T-helper 1 cell treated with Interleukin-12 subunit alpha and Interleukin-12 subunit beta and Interleukin-4 antibody, amounts not matched to agents 30 ng/mL and 1 ng/mL, for 36 hours (primary cell): ENCODE measurements at regions not wholly inside any gene's neighbourhood (a gene's known extent, or its start where the extent isn't known, plus 50 kb on each side); places are given as distances from the start of the nearest gene placed in this dataset.

Experiments
- intact Hi-C: fragments of 100-400 bp; cut with micrococcal nuclease; formaldehyde crosslinking; loops from one replicate; pipeline ENCODE4 v1.15.1; 2024

GRCh38 chr19:28349604-28350003 is 863.3 kb downstream of the UQCRFS1 start:
- intact Hi-C loops = no loop called here

GRCh38 chr19:28345811-28346210 is 867.1 kb downstream of the UQCRFS1 start:
- intact Hi-C loops = no loop called here

GRCh38 chr19:28341810-28342350 is 871.1 kb downstream of the UQCRFS1 start:
- intact Hi-C loops = no loop called here

- intact Hi-C loops = no loop called here
These were observed 878.5 kb downstream of the UQCRFS1 start for GRCh38 chr19:28334419-28334818.

- intact Hi-C loops = no loop called here
These were observed 879.0 kb downstream of the UQCRFS1 start for GRCh38 chr19:28333909-28334308.

- intact Hi-C loops = no loop called here
These were observed 880.1 kb downstream of the UQCRFS1 start for GRCh38 chr19:28332886-28333285.

- intact Hi-C loops = no loop called here
These were observed 880.6 kb downstream of the UQCRFS1 start for GRCh38 chr19:28332351-28332750.

- intact Hi-C loops = no loop called here
These were observed 881.4 kb downstream of the UQCRFS1 start for GRCh38 chr19:28331596-28331995.

GRCh38 chr19:28330831-28331230 is 882.1 kb downstream of the UQCRFS1 start:
- intact Hi-C loops = no loop called here

- intact Hi-C loops = loop anchor here (5.0 kb wide), 2 partner anchors 138 to 537 kb away; no protein-coding TSS in a partner anchor
These were observed 883.5 kb downstream of the UQCRFS1 start for GRCh38 chr19:28329429-28329828.

- intact Hi-C loops = loop anchor here (5.0 kb wide), 2 partner anchors 139 to 536 kb away; no protein-coding TSS in a partner anchor
These were observed 885.0 kb downstream of the UQCRFS1 start for GRCh38 chr19:28327905-28328304.

- intact Hi-C loops = loop anchor here (5.0 kb wide), 2 partner anchors 141 to 534 kb away; no protein-coding TSS in a partner anchor
These were observed 886.2 kb downstream of the UQCRFS1 start for GRCh38 chr19:28326746-28327145.

- intact Hi-C loops = loop anchor here (1.0 to 5.0 kb wide), 7 partner anchors 82 to 532 kb away; no protein-coding TSS in a partner anchor
These were observed 888.5 kb downstream of the UQCRFS1 start for GRCh38 chr19:28324275-28325060.

- intact Hi-C loops = no loop called here
These were observed 890.0 kb downstream of the UQCRFS1 start for GRCh38 chr19:28322945-28323344.

GRCh38 chr19:28322491-28322890 is 890.5 kb downstream of the UQCRFS1 start:
- intact Hi-C loops = no loop called here

GRCh38 chr19:28319918-28320317 is 893.0 kb downstream of the UQCRFS1 start:
- intact Hi-C loops = no loop called here

GRCh38 chr19:28319227-28319626 is 893.7 kb downstream of the UQCRFS1 start:
- intact Hi-C loops = no loop called here

GRCh38 chr19:28318469-28319179 is 894.3 kb downstream of the UQCRFS1 start:
- intact Hi-C loops = no loop called here

- intact Hi-C loops = no loop called here
These were observed 896.5 kb downstream of the UQCRFS1 start for GRCh38 chr19:28316464-28316863.

- intact Hi-C loops = no loop called here
These were observed 898.2 kb downstream of the UQCRFS1 start for GRCh38 chr19:28314756-28315155.

GRCh38 chr19:28314287-28314686 is 898.7 kb downstream of the UQCRFS1 start:
- intact Hi-C loops = no loop called here

GRCh38 chr19:28313633-28314032 is 899.3 kb downstream of the UQCRFS1 start:
- intact Hi-C loops = no loop called here
